ENCODE measurements at regions not wholly inside any gene's neighbourhood (a gene's known extent, or its start where the extent isn't known, plus 50 kb on each side); places are given as distances from the start of the nearest gene placed in this dataset.

GRCh38 chr1:30645807-30646206 is 77.6 kb downstream of the MATN1 start:
- TF ChIP-seq CTCF (IDR thresholded peaks at IDR 0.05), result no peak
- no peak for TF ChIP-seq POLR2A (IDR thresholded peaks at IDR 0.05)

Measured in upper lobe of left lung (tissue), 4 donors.